Liver (tissue), 8 donors: ENCODE measurements at regions not wholly inside any gene's neighbourhood (a gene's known extent, or its start where the extent isn't known, plus 50 kb on each side); places are given as distances from the start of the nearest gene placed in this dataset.

Experiments
- DNase-seq: peaks from one replicate; pipeline ENCODE4 v3.0.0-alpha.2; 2017; ENCODE audit warnings: low spot score
- H3K27ac ChIP-seq, 2 donors: one replicate each; pipeline ENCODE4 v1.7.0; 2013; ENCODE audit warnings: inconsistent platforms in 2 of 2, low read length in 2 of 2, control low read depth in 1 of 2, low read depth in 1 of 2, mild to moderate bottlenecking in 1 of 2
- H3K27me3 ChIP-seq, 4 donors: one replicate each; pipeline versions ENCODE4 v1.6.1 to v1.7.0; 2013; ENCODE audit warnings: low read length in 3 of 4, inconsistent platforms in 1 of 4, mild to moderate bottlenecking in 1 of 4, moderate library complexity in 1 of 4; ENCODE audit not compliant: control insufficient read depth in 4 of 4, insufficient read depth in 4 of 4
- H3K36me3 ChIP-seq, 4 donors: one replicate each; pipeline versions ENCODE4 v1.6.1 to v1.7.0; 2013; ENCODE audit warnings: low read length in 3 of 4, mild to moderate bottlenecking in 3 of 4, low read depth in 1 of 4, moderate library complexity in 1 of 4; ENCODE audit not compliant: control insufficient read depth in 4 of 4, insufficient read depth in 3 of 4
- H3K4me1 ChIP-seq, 4 donors: one replicate each; pipeline versions ENCODE4 v1.6.1 to v1.7.0; 2013; ENCODE audit warnings: low read length in 3 of 4, mild to moderate bottlenecking in 3 of 4, moderate library complexity in 1 of 4; ENCODE audit not compliant: control insufficient read depth in 4 of 4, insufficient read depth in 4 of 4
- H3K4me3 ChIP-seq, 3 donors: one replicate each; pipeline versions ENCODE4 v1.6.1 to v1.7.0; 2013; ENCODE audit warnings: low read length in 3 of 3, control low read depth in 1 of 3, low read depth in 1 of 3, mild to moderate bottlenecking in 1 of 3
- H3K9ac ChIP-seq, 2 donors: one replicate each; pipeline ENCODE4 v1.7.0; 2013; ENCODE audit warnings: low read length in 2 of 2, mild to moderate bottlenecking in 2 of 2, moderate library complexity in 2 of 2, control low read depth in 1 of 2, low read depth in 1 of 2
- H3K9me3 ChIP-seq, 4 donors: one replicate each; pipeline versions ENCODE4 v1.6.1 to v1.7.0; 2013; ENCODE audit warnings: low read length in 3 of 4; ENCODE audit not compliant: control insufficient read depth in 4 of 4
- CTCF ChIP-seq: fragments of 150-350 bp; IDR thresholded peaks from 2 replicates; pipeline ENCODE4 v1.5.1; 2017; ENCODE audit warnings: improper control_type of control experiment, low read depth, low read length; ENCODE audit not compliant: missing input control
- EGR1 ChIP-seq, 2 donors: IDR thresholded peaks; 2 replicates each; pipeline ENCODE4 v1.6.1; 2016 to 2018; ENCODE audit warnings: antibody characterized with exemption in 2 of 2, low read depth in 2 of 2
- FOXA1 ChIP-seq: IDR thresholded peaks from 2 replicates; pipeline ENCODE4 v1.6.1; 2016; ENCODE audit warnings: antibody characterized with exemption
- FOXA2 ChIP-seq: IDR thresholded peaks from 2 replicates; pipeline ENCODE4 v1.6.1; 2016; ENCODE audit warnings: antibody characterized with exemption
- GABPA ChIP-seq, 2 donors: IDR thresholded peaks in 1 of 2; conservative IDR thresholded peaks in 1 of 2; 2 replicates each; pipeline ENCODE4 v1.6.1; 2016; ENCODE audit warnings: antibody characterized with exemption in 2 of 2, mild to moderate bottlenecking in 1 of 2, moderate library complexity in 1 of 2
- HNF4A ChIP-seq, 2 donors: conservative IDR thresholded peaks; 2 replicates each; pipeline ENCODE4 v1.6.1; 2016; ENCODE audit warnings: antibody characterized with exemption in 2 of 2, mild to moderate bottlenecking in 2 of 2
- HNF4G ChIP-seq: IDR thresholded peaks from 2 replicates; pipeline ENCODE4 v1.6.1; 2016; ENCODE audit warnings: antibody characterized with exemption
- JUND ChIP-seq, 2 donors: IDR thresholded peaks; 2 replicates each; pipeline ENCODE4 v1.6.1; 2016; ENCODE audit warnings: antibody characterized with exemption in 2 of 2
- MAX ChIP-seq: IDR thresholded peaks from 2 replicates; pipeline ENCODE4 v1.6.1; 2016; ENCODE audit warnings: antibody characterized with exemption
- NR2F2 ChIP-seq: IDR thresholded peaks from 2 replicates; pipeline ENCODE4 v1.6.1; 2016; ENCODE audit warnings: antibody characterized with exemption
- RAD21 ChIP-seq, 2 donors: IDR thresholded peaks; 2 replicates each; pipeline ENCODE4 v1.6.1; 2016; ENCODE audit warnings: antibody characterized with exemption in 2 of 2, mild to moderate bottlenecking in 2 of 2
- RXRA ChIP-seq, 2 donors: IDR thresholded peaks; 2 replicates each; pipeline ENCODE4 v1.6.1; 2017 to 2018; ENCODE audit warnings: antibody characterized with exemption in 2 of 2, mild to moderate bottlenecking in 1 of 2
- SP1 ChIP-seq: IDR thresholded peaks from 2 replicates; pipeline ENCODE4 v1.6.1; 2018; ENCODE audit warnings: antibody characterized with exemption, mild to moderate bottlenecking
- TAF1 ChIP-seq: conservative IDR thresholded peaks from 2 replicates; pipeline ENCODE4 v1.6.1; 2016; ENCODE audit warnings: antibody characterized with exemption, mild to moderate bottlenecking
- YY1 ChIP-seq: IDR thresholded peaks from 2 replicates; pipeline ENCODE4 v1.6.1; 2016; ENCODE audit warnings: antibody characterized with exemption, mild to moderate bottlenecking
- WGBS: extraction: QIAGEN DNeasy Blood & Tissue Kit; methylation state at CpG from one replicate; pipeline ENCODE4 v1.1.7; 2013; 5-methylcytosine and 5-hydroxymethylcytosine counted together
- TF ChIP-seq, protein P1 (sequence below): IDR thresholded peaks from 2 replicates; pipeline ENCODE4 v1.6.1; 2016; ENCODE audit warnings: antibody characterized with exemption
- TF ChIP-seq, protein P2 (sequence below): IDR thresholded peaks from 2 replicates; pipeline ENCODE4 v1.6.1; 2016; ENCODE audit warnings: antibody characterized with exemption, mild to moderate bottlenecking
- TF ChIP-seq, protein P3 (sequence below): IDR thresholded peaks from 2 replicates; pipeline ENCODE4 v1.6.1; 2016; ENCODE audit warnings: antibody characterized with exemption
- donor health status: healthy.
- donor health status: healthy.
- donor health status: healthy.
- donor health status: healthy.
- donor health status: healthy.

GRCh38 chr6:28600245-28600644 is 74.6 kb downstream of the GPX5 start:
- no peak for DNase-seq
- Histone ChIP-seq H3K27me3 (peaks cover 0 to 7% (median 0%) of the 10 kb centered on the region in 4 donors), H3K4me1 (no peaks in the 10 kb centered on the region), H3K27ac (no peak overlapping the region), H3K4me3 (no peak overlapping the region), H3K36me3 (no peaks in the 10 kb centered on the region), H3K9me3 (no peaks in the 10 kb centered on the region), H3K9ac (no peak overlapping the region)
- 91% methylated on average over 7 of the region's 7 CpGs for whole genome bisulfite sequencing
- TF ChIP-seq, protein P1, sequence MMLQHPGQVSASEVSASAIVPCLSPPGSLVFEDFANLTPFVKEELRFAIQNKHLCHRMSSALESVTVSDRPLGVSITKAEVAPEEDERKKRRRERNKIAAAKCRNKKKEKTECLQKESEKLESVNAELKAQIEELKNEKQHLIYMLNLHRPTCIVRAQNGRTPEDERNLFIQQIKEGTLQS, result no peak
- TF ChIP-seq MAX (no peak), RAD21 (IDR thresholded peaks at IDR 0.05) (no peak), TAF1 (no peak), YY1 (no peak)
- TF ChIP-seq, protein P2, sequence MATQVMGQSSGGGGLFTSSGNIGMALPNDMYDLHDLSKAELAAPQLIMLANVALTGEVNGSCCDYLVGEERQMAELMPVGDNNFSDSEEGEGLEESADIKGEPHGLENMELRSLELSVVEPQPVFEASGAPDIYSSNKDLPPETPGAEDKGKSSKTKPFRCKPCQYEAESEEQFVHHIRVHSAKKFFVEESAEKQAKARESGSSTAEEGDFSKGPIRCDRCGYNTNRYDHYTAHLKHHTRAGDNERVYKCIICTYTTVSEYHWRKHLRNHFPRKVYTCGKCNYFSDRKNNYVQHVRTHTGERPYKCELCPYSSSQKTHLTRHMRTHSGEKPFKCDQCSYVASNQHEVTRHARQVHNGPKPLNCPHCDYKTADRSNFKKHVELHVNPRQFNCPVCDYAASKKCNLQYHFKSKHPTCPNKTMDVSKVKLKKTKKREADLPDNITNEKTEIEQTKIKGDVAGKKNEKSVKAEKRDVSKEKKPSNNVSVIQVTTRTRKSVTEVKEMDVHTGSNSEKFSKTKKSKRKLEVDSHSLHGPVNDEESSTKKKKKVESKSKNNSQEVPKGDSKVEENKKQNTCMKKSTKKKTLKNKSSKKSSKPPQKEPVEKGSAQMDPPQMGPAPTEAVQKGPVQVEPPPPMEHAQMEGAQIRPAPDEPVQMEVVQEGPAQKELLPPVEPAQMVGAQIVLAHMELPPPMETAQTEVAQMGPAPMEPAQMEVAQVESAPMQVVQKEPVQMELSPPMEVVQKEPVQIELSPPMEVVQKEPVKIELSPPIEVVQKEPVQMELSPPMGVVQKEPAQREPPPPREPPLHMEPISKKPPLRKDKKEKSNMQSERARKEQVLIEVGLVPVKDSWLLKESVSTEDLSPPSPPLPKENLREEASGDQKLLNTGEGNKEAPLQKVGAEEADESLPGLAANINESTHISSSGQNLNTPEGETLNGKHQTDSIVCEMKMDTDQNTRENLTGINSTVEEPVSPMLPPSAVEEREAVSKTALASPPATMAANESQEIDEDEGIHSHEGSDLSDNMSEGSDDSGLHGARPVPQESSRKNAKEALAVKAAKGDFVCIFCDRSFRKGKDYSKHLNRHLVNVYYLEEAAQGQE, result no peak

- 21% methylated on average over 1 of the region's 1 CpG for WGBS
- H3K9me3 ChIP-seq, result peaks cover 0 to 2% (median under 1%) of the 10 kb centered on the region in 4 donors
- no peaks in the 10 kb centered on the region for H3K4me1 ChIP-seq
- no peak for TF ChIP-seq JUND (IDR thresholded peaks at IDR 0.05)
- TF ChIP-seq, protein P1, result no peak
- TF ChIP-seq HNF4A (conservative IDR thresholded peaks at IDR 0.05), result no peak
- TF ChIP-seq MAX, result no peak
- TF ChIP-seq RAD21 (IDR thresholded peaks at IDR 0.05), result no peak
- no peak for TF ChIP-seq NR2F2
- no peak for TF ChIP-seq FOXA2
- TF ChIP-seq, protein P3, sequence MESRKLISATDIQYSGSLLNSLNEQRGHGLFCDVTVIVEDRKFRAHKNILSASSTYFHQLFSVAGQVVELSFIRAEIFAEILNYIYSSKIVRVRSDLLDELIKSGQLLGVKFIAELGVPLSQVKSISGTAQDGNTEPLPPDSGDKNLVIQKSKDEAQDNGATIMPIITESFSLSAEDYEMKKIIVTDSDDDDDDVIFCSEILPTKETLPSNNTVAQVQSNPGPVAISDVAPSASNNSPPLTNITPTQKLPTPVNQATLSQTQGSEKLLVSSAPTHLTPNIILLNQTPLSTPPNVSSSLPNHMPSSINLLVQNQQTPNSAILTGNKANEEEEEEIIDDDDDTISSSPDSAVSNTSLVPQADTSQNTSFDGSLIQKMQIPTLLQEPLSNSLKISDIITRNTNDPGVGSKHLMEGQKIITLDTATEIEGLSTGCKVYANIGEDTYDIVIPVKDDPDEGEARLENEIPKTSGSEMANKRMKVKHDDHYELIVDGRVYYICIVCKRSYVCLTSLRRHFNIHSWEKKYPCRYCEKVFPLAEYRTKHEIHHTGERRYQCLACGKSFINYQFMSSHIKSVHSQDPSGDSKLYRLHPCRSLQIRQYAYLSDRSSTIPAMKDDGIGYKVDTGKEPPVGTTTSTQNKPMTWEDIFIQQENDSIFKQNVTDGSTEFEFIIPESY, result no peak
- TF ChIP-seq YY1, result no peak
- TF ChIP-seq HNF4G, result no peak
- TF ChIP-seq GABPA (IDR thresholded peaks at IDR 0.05 in 1 of 2, conservative IDR thresholded peaks at IDR 0.05 in 1 of 2), result no peak
- TF ChIP-seq RXRA (IDR thresholded peaks at IDR 0.05), result no peak
- no peak for TF ChIP-seq FOXA1
- no peak for TF ChIP-seq EGR1 (IDR thresholded peaks at IDR 0.05; ENCODE audit: low read depth in 2 of 2)
- no peak for TF ChIP-seq SP1
- no peak for TF ChIP-seq TAF1
- no peak for TF ChIP-seq CTCF
- TF ChIP-seq, protein P2, result no peak
- H3K36me3 ChIP-seq, result no peaks in the 10 kb centered on the region
- H3K27me3 ChIP-seq, result peaks cover 0 to 11% (median 3%) of the 10 kb centered on the region in 4 donors
- no peak for DNase-seq
- no peak overlapping the region for H3K27ac ChIP-seq
- H3K9ac ChIP-seq, result no peak overlapping the region
- no peak overlapping the region for H3K4me3 ChIP-seq
Observed at GRCh38 chr6:28603891-28604290, 78.2 kb downstream of the GPX5 start.
